K562 (cell line): ENCODE measurements at regions not wholly inside any gene's neighbourhood (a gene's known extent, or its start where the extent isn't known, plus 50 kb on each side); places are given as distances from the start of the nearest gene placed in this dataset.

Experiments used
- ATAC-seq: fragments of 200-7000 bp; cut with Tn5 transposase; 3 replicates; pipeline ENCODE4 v1.9.1; 2020; ENCODE audit warnings: moderate library complexity
- BruUV-seq: library from RNA; stranded (reverse); fragments of 400-500 nt; replicated peaks from 2 replicates; lab custom pipeline; 2021; lab: Mats Ljungman, UMichigan
- CTCF ChIA-PET: fragments of 300-600 bp; formaldehyde crosslinking; extraction: SDS; loops from one replicate; lab custom pipeline; 2021; ENCODE audit warnings: low intra/inter-chr PET ratio; lab: Yijun Ruan, JAX
- POLR2A ChIA-PET: fragments of 300-600, 350-650 bp; sonication (Branson Sonifier 250); formaldehyde crosslinking; extraction: SDS; loops from one replicate; lab custom pipeline; 2021; ENCODE audit warnings: antibody characterized with exemption, inconsistent platforms; lab: Yijun Ruan, JAX
- DNase-seq, 4 experiments: peaks; one replicate each; pipeline versions ENCODE4 v3.0.0 to v3.0.0-alpha.2; 2011 to 2018; ENCODE audit warnings: low spot score in 3 of 4, mixed read lengths in 3 of 4; ENCODE audit errors: extremely low read depth in 1 of 4
- FAIRE-seq: peaks from 2 replicates; lab custom pipeline; 2011; peaks lifted over from hg19 to GRCh38; lab: Jason Lieb, UNC
- H2AFZ ChIP-seq: 2 replicates; pipeline ENCODE4 v1.6.0; 2011; ENCODE audit warnings: low read depth, low read length, control low read depth, inconsistent platforms
- H3K27ac ChIP-seq: fragments of 200-600 bp; 3 replicates; pipeline ENCODE4 v1.8.0; 2011; ENCODE audit warnings: low read depth, mild to moderate bottlenecking, control low read depth, inconsistent platforms, low read length, moderate library complexity, mixed read lengths; ENCODE audit errors: extremely low read depth
- H3K27me3 ChIP-seq, 2 experiments: fragments of 300-600 bp in 1 of 2; 2 replicates in 1 of 2; 3 replicates in 1 of 2; pipeline versions ENCODE4 v1.6.0 to v1.8.0; 2011; ENCODE audit warnings: inconsistent platforms in 2 of 2, low read length in 2 of 2, mild to moderate bottlenecking in 1 of 2, mixed read lengths in 1 of 2, moderate library complexity in 1 of 2; ENCODE audit not compliant: control insufficient read depth in 2 of 2, insufficient read depth in 2 of 2
- H3K36me3 ChIP-seq: fragments of 300-600 bp; 3 replicates; pipeline ENCODE4 v1.8.0; 2011; ENCODE audit warnings: mild to moderate bottlenecking, low read length, inconsistent platforms; ENCODE audit not compliant: control insufficient read depth, insufficient read depth
- H3K4me1 ChIP-seq, 2 experiments: fragments of 200-600 bp in 1 of 2; replicated peaks in 1 of 2; 2 replicates in 1 of 2; 3 replicates in 1 of 2; pipeline versions ENCODE4 v1.5.1 to v1.8.0; 2011; ENCODE audit warnings: inconsistent platforms in 2 of 2, low read length in 2 of 2, mild to moderate bottlenecking in 1 of 2, mixed read lengths in 1 of 2, moderate library complexity in 1 of 2; ENCODE audit not compliant: control insufficient read depth in 2 of 2, insufficient read depth in 2 of 2
- H3K4me2 ChIP-seq: 2 replicates; pipeline ENCODE4 v1.6.1; 2011; ENCODE audit warnings: low read length, control low read depth, inconsistent platforms, mixed read lengths; ENCODE audit not compliant: insufficient read depth
- H3K4me3 ChIP-seq: fragments of 200-600 bp; sonication (generic), shearing (Covaris generic); 2 replicates; pipeline ENCODE4 v1.5.1; 2016; ENCODE audit warnings: control low read depth, inconsistent platforms
- H3K79me2 ChIP-seq: fragments of 200-600 bp; 3 replicates; pipeline ENCODE4 v1.8.0; 2011; ENCODE audit warnings: low read length, inconsistent platforms; ENCODE audit not compliant: control insufficient read depth, insufficient read depth
- H3K9ac ChIP-seq, 2 experiments: 2 replicates each; pipeline versions ENCODE4 v1.6.0 to v1.6.1; 2011; ENCODE audit warnings: low read depth in 2 of 2, low read length in 2 of 2, control low read depth in 1 of 2, inconsistent platforms in 1 of 2, mild to moderate bottlenecking in 1 of 2, mixed read lengths in 1 of 2; ENCODE audit not compliant: insufficient read depth in 1 of 2
- H3K9me1 ChIP-seq: one replicate; pipeline ENCODE4 v1.6.0; 2011; ENCODE audit warnings: inconsistent platforms, mild to moderate bottlenecking, low read length, moderate library complexity; ENCODE audit not compliant: control insufficient read depth, insufficient read depth
- H3K9me3 ChIP-seq: replicated peaks from 2 replicates; pipeline ENCODE4 v1.5.1; 2011; ENCODE audit warnings: low read depth, low read length, inconsistent platforms; ENCODE audit not compliant: control insufficient read depth, insufficient read depth
- H4K20me1 ChIP-seq: replicated peaks from 2 replicates; pipeline ENCODE4 v1.6.1; 2011; ENCODE audit warnings: low read length, inconsistent platforms, mixed read lengths; ENCODE audit not compliant: control insufficient read depth, insufficient read depth
- BCLAF1 ChIP-seq, 2 experiments: fragments of 450-650 bp in 1 of 2; IDR thresholded peaks; 2 replicates each; pipeline ENCODE4 v1.6.1; 2011 to 2017; ENCODE audit warnings: low read depth in 2 of 2, antibody characterized with exemption in 1 of 2, borderline replicate concordance in 1 of 2, low read length in 1 of 2, mild to moderate bottlenecking in 1 of 2, mixed read lengths in 1 of 2; ENCODE audit not compliant: control insufficient read depth in 1 of 2
- GTF2E2 ChIP-seq: fragments of 200-800 bp; sonication (Bioruptor generic); IDR thresholded peaks from 2 replicates; pipeline ENCODE4 v1.6.1; 2016; ENCODE audit warnings: missing genetic modification characterization, missing compliant biosample characterization
- NBN ChIP-seq: fragments of 450-650 bp; IDR thresholded peaks from 2 replicates; pipeline ENCODE4 v1.6.1; 2016; ENCODE audit warnings: low read depth, mild to moderate bottlenecking
- OTX1 ChIP-seq: fragments of 450-650 bp; formaldehyde crosslinking; IDR thresholded peaks from 2 replicates; pipeline ENCODE4 v1.4.0; 2022; ENCODE audit warnings: mild to moderate bottlenecking
- PREB ChIP-seq: sonication (generic); formaldehyde crosslinking; IDR thresholded peaks from 2 replicates; pipeline ENCODE4 v1.8.1; 2023; ENCODE audit warnings: mild to moderate bottlenecking, missing genetic modification reagents
- SNAPC5 ChIP-seq: fragments of 250-450 bp; sonication (Bioruptor Pico); IDR thresholded peaks from 2 replicates; pipeline ENCODE4 v1.8.0; 2021; ENCODE audit warnings: moderate library complexity, mild to moderate bottlenecking, inconsistent platforms
- SP1 ChIP-seq: sonication (generic); formaldehyde crosslinking; IDR thresholded peaks from 2 replicates; pipeline ENCODE4 v1.8.1; 2022; ENCODE audit warnings: mild to moderate bottlenecking, missing genetic modification reagents
- UBTF ChIP-seq, 2 experiments: IDR thresholded peaks; 2 replicates each; pipeline ENCODE4 v1.6.1; 2012; ENCODE audit warnings: improper control_type of control experiment in 2 of 2, low read depth in 2 of 2, low read length in 2 of 2, borderline replicate concordance in 1 of 2
- ZNF143 ChIP-seq: sonication (generic); formaldehyde crosslinking; IDR thresholded peaks from 2 replicates; pipeline ENCODE4 v1.9.0; 2022; ENCODE audit warnings: mild to moderate bottlenecking, missing genetic modification reagents
- WGBS: fragments of 100-300 bp; shearing (Covaris generic); methylation state at CpG from one replicate; pipeline ENCODE4 v1.1.6; 2016; ENCODE audit warnings: low coverage, mixed read lengths; ENCODE audit not compliant: insufficient coverage; ENCODE audit errors: missing lambda C conversion rate; 5-methylcytosine and 5-hydroxymethylcytosine counted together
- in situ Hi-C: fragments of 300-500 bp; cut with MboI; formaldehyde crosslinking; loops from 4 replicates; pipeline ENCODE4 v1.15.0; 2018; ENCODE audit warnings: inconsistent platforms, mixed read lengths
- intact Hi-C: fragments of 100-400 bp; cut with micrococcal nuclease; formaldehyde crosslinking; loops from 2 replicates; pipeline ENCODE4 v1.14.2; 2022
- TF ChIP-seq, protein P1 (sequence below): fragments of 250-450 bp; sonication (Bioruptor Pico); IDR thresholded peaks from 2 replicates; pipeline ENCODE4 v1.5.0; 2022; ENCODE audit warnings: mild to moderate bottlenecking
- TF ChIP-seq, protein P2 (sequence below): fragments of 450-650 bp; formaldehyde crosslinking; IDR thresholded peaks from 2 replicates; pipeline ENCODE4 v1.4.0; 2020; ENCODE audit warnings: mild to moderate bottlenecking

DNA sequence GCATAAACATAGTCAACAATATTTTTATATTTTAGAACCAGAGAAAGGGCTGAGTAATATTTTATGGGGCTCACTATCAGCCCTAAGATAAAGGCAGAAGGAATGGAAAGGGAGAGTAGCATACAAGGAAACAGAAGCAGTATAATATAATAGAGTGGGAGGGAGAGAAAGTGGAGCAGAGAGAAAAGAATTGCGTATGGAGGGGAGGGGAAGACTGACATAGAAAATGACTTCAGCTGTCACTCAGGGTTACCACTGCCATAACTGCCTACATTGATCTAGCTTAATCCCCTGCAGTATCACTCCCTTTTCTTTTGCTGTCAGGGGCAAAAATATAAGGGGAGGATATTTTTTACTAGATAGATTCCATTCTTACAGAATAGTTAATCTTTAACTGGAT, 1133.5 kb upstream of the MAP3K7 start:
- no peak for ATAC-seq
- no peak for DNase-seq
- no peaks in the 10 kb centered on the region for H3K4me1 ChIP-seq
- no peak overlapping the region for H2AFZ ChIP-seq
- intact Hi-C loops = no loop called here
- no peak overlapping the region for H3K9ac ChIP-seq
- 0% methylated on average over 1 of the region's 1 CpG for WGBS
- no peaks in the 10 kb centered on the region for H3K9me1 ChIP-seq
- H3K27ac ChIP-seq = no peak overlapping the region
- no peak overlapping the region for H3K4me3 ChIP-seq
- no peaks in the 10 kb centered on the region for H3K27me3 ChIP-seq
- POLR2A ChIA-PET = no interaction called here
- H3K4me2 ChIP-seq = no peak overlapping the region
- BruUV-seq = no TSS peak
- CTCF ChIA-PET = no interaction called here
- in situ Hi-C loops = no loop called here
- no peaks in the 10 kb centered on the region for H3K79me2 ChIP-seq
- FAIRE-seq = no peak
- H3K9me3 ChIP-seq = no peaks in the 10 kb centered on the region; the same call in 1 of the 2 replicates
- H3K36me3 ChIP-seq = no peaks in the 10 kb centered on the region
- no peaks in the 10 kb centered on the region for H4K20me1 ChIP-seq
- TF ChIP-seq SP1 (CRISPR knock-in tag) (no peak), ZNF143 (CRISPR knock-in tag) (no peak), PREB (CRISPR knock-in tag) (no peak), NBN (no peak), OTX1 (CRISPR knock-in tag) (no peak), SNAPC5 (CRISPR knock-in tag) (no peak), BCLAF1 (IDR thresholded peaks at IDR 0.05; ENCODE audit: borderline replicate concordance in 1 of 2, control insufficient read depth in 1 of 2, low read depth in 2 of 2, low read length in 1 of 2) (no peak), GTF2E2 (tag) (no peak), UBTF (IDR thresholded peaks at IDR 0.05; ENCODE audit: borderline replicate concordance in 1 of 2, low read depth in 2 of 2, low read length in 2 of 2) (no peak)
- TF ChIP-seq, protein P1, sequence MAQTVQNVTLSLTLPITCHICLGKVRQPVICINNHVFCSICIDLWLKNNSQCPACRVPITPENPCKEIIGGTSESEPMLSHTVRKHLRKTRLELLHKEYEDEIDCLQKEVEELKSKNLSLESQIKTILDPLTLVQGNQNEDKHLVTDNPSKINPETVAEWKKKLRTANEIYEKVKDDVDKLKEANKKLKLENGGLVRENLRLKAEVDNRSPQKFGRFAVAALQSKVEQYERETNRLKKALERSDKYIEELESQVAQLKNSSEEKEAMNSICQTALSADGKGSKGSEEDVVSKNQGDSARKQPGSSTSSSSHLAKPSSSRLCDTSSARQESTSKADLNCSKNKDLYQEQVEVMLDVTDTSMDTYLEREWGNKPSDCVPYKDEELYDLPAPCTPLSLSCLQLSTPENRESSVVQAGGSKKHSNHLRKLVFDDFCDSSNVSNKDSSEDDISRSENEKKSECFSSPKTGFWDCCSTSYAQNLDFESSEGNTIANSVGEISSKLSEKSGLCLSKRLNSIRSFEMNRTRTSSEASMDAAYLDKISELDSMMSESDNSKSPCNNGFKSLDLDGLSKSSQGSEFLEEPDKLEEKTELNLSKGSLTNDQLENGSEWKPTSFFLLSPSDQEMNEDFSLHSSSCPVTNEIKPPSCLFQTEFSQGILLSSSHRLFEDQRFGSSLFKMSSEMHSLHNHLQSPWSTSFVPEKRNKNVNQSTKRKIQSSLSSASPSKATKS (CRISPR knock-in tag) = no peak
- TF ChIP-seq, protein P2, sequence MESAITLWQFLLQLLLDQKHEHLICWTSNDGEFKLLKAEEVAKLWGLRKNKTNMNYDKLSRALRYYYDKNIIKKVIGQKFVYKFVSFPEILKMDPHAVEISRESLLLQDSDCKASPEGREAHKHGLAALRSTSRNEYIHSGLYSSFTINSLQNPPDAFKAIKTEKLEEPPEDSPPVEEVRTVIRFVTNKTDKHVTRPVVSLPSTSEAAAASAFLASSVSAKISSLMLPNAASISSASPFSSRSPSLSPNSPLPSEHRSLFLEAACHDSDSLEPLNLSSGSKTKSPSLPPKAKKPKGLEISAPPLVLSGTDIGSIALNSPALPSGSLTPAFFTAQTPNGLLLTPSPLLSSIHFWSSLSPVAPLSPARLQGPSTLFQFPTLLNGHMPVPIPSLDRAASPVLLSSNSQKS (CRISPR knock-in tag) = no peak
